ENCODE measurements at regions not wholly inside any gene's neighbourhood (a gene's known extent, or its start where the extent isn't known, plus 50 kb on each side); places are given as distances from the start of the nearest gene placed in this dataset.

- intact Hi-C loops (cut with micrococcal nuclease) = no loop called here
Measured at GRCh38 chr13:68185444-68186141, 955.5 kb upstream of the PCDH9 start.

- intact Hi-C loops (cut with micrococcal nuclease) = no loop called here
Measured at GRCh38 chr13:68176475-68176874, 946.3 kb upstream of the PCDH9 start.

GRCh38 chr13:68174893-68175292, 944.8 kb upstream of the PCDH9 start:
- intact Hi-C loops (cut with micrococcal nuclease) = no loop called here

GRCh38 chr13:68173111-68173510, 943.0 kb upstream of the PCDH9 start:
- intact Hi-C loops (cut with micrococcal nuclease) = no loop called here

- intact Hi-C loops (cut with micrococcal nuclease) = no loop called here
Measured at GRCh38 chr13:68170961-68171360, 940.8 kb upstream of the PCDH9 start.

- intact Hi-C loops (cut with micrococcal nuclease) = no loop called here
Measured at GRCh38 chr13:68168448-68168847, 938.3 kb upstream of the PCDH9 start.

- intact Hi-C loops (cut with micrococcal nuclease) = no loop called here
Measured at GRCh38 chr13:68160466-68160865, 930.3 kb upstream of the PCDH9 start.

- intact Hi-C loops (cut with micrococcal nuclease) = no loop called here
Measured at GRCh38 chr13:68152414-68152813, 922.3 kb upstream of the PCDH9 start.

GRCh38 chr13:68145852-68146251, 915.7 kb upstream of the PCDH9 start:
- intact Hi-C loops (cut with micrococcal nuclease) = no loop called here

GRCh38 chr13:68128297-68128915, 898.3 kb upstream of the PCDH9 start:
- intact Hi-C loops (cut with micrococcal nuclease) = no loop called here

GRCh38 chr13:68125087-68125480, 894.9 kb upstream of the PCDH9 start:
- intact Hi-C loops (cut with micrococcal nuclease) = no loop called here

GRCh38 chr13:68124437-68125086, 894.4 kb upstream of the PCDH9 start:
- intact Hi-C loops (cut with micrococcal nuclease) = no loop called here

GRCh38 chr13:68110178-68110768, 880.1 kb upstream of the PCDH9 start:
- intact Hi-C loops (cut with micrococcal nuclease) = no loop called here

GRCh38 chr13:68107667-68108066, 877.5 kb upstream of the PCDH9 start:
- intact Hi-C loops (cut with micrococcal nuclease) = no loop called here

GRCh38 chr13:68099631-68100030, 869.5 kb upstream of the PCDH9 start:
- intact Hi-C loops (cut with micrococcal nuclease) = no loop called here

- intact Hi-C loops (cut with micrococcal nuclease) = no loop called here
Measured at GRCh38 chr13:68081061-68081460, 850.9 kb upstream of the PCDH9 start.

- intact Hi-C loops (cut with micrococcal nuclease) = no loop called here
Measured at GRCh38 chr13:68078874-68079273, 848.7 kb upstream of the PCDH9 start.

- intact Hi-C loops (cut with micrococcal nuclease) = no loop called here
Measured at GRCh38 chr13:68078469-68078868, 848.3 kb upstream of the PCDH9 start.

GRCh38 chr13:68076046-68076445, 845.9 kb upstream of the PCDH9 start:
- intact Hi-C loops (cut with micrococcal nuclease) = no loop called here

- intact Hi-C loops (cut with micrococcal nuclease) = no loop called here
Measured at GRCh38 chr13:68066879-68067513, 836.9 kb upstream of the PCDH9 start.

GRCh38 chr13:68064001-68064770, 834.0 kb upstream of the PCDH9 start:
- intact Hi-C loops (cut with micrococcal nuclease) = no loop called here
